ENCODE measurements at regions not wholly inside any gene's neighbourhood (a gene's known extent, or its start where the extent isn't known, plus 50 kb on each side); places are given as distances from the start of the nearest gene placed in this dataset.

DNA sequence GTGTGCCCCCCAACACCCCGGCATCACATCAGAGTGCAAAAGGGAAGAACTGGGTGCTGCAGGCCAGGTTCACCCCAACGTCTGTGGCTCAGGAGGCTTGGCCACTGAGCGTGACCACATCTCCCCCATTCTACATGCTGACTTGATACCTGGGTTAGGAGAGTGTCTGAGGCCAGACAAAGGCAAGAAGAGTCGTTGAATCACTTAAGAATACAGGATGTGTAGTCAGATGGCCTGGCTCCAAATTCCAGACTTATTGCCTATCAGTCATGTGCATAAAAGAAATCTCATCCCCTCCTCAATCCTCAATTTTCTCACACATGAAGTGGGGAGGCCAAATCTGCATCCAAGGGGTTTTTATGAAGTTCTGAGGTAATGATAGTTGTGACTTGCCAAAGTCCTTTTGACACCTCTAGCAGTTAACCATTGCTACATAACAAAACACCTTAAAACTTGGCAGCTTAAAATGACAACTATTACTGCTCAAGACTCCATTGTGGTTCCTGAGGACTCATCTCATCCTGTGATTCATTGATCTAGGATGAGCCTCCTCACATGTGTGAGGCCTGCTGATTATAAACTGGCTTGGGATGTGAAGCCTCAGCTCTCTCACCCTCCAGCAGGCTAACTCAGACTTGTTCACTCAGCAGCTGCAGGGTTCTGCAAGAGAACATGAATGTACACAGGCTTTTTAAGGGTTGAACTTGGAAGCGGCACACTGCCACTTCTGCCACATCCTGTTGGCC lies 138.8 kb upstream of the TLE3 start:
- H3K4me1 Mint-ChIP-seq = no peaks in the 10 kb centered on the region
- no peak overlapping the region for H3K4me2 ChIP-seq (ENCODE audit: insufficient read depth, insufficient read length, low read length)
- H2BK120ac ChIP-seq (ENCODE audit: low read depth, low read length, poor library complexity, severe bottlenecking) = no peak overlapping the region
- no peak overlapping the region for H2BK12ac ChIP-seq (ENCODE audit: insufficient read length, low read depth, low read length)
- no peaks in the 10 kb centered on the region for H3K79me2 ChIP-seq (ENCODE audit: insufficient read depth, low read length)
- peaks cover 1% of the 10 kb centered on the region for H3K9me3 ChIP-seq (ENCODE audit: control insufficient read depth, low read depth, low read length)
- H3K4ac ChIP-seq (ENCODE audit: low read depth, low read length) = no peak overlapping the region
- H4K8ac ChIP-seq (replicated peaks; ENCODE audit: insufficient read length, low read depth, low read length) = no peak overlapping the region
- no peak overlapping the region for H3K18ac ChIP-seq (ENCODE audit: insufficient read length, low read depth, low read length)
- no peak overlapping the region for H2AFZ ChIP-seq (ENCODE audit: low read length)
- H3K36me3 Mint-ChIP-seq (ENCODE audit: insufficient read depth in 1 of 3, low read depth in 3 of 3) = peaks cover 5 to 15% (median 5%) of the 10 kb centered on the region in 3 experiments; a peak in 6 of 7 replicates
- WGBS (ENCODE audit: extremely low coverage, insufficient read length, low lambda C conversion rate) = no CpG with 5 or more reads among the region's 5 CpGs
- TF ChIP-seq, protein P1, sequence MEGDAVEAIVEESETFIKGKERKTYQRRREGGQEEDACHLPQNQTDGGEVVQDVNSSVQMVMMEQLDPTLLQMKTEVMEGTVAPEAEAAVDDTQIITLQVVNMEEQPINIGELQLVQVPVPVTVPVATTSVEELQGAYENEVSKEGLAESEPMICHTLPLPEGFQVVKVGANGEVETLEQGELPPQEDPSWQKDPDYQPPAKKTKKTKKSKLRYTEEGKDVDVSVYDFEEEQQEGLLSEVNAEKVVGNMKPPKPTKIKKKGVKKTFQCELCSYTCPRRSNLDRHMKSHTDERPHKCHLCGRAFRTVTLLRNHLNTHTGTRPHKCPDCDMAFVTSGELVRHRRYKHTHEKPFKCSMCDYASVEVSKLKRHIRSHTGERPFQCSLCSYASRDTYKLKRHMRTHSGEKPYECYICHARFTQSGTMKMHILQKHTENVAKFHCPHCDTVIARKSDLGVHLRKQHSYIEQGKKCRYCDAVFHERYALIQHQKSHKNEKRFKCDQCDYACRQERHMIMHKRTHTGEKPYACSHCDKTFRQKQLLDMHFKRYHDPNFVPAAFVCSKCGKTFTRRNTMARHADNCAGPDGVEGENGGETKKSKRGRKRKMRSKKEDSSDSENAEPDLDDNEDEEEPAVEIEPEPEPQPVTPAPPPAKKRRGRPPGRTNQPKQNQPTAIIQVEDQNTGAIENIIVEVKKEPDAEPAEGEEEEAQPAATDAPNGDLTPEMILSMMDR (conservative IDR thresholded peaks at IDR 0.05) = no peak
- H3K9ac ChIP-seq (ENCODE audit: extremely low read depth, insufficient read length, low read length) = no peak overlapping the region
- no peaks in the 10 kb centered on the region for H4K20me1 ChIP-seq (ENCODE audit: control insufficient read depth, insufficient read depth, insufficient read length)
- no peaks in the 10 kb centered on the region for H3K27me3 ChIP-seq (ENCODE audit: insufficient read depth, low read length)
- no peak overlapping the region for H2AK5ac ChIP-seq (ENCODE audit: insufficient read length, low read length)
- no peak overlapping the region for H4K5ac ChIP-seq (ENCODE audit: insufficient read length, low read depth, low read length)
- H2BK5ac ChIP-seq (ENCODE audit: insufficient read length, low read length) = no peak overlapping the region
- H3K9me3 Mint-ChIP-seq = peaks cover 12 to 17% of the 10 kb centered on the region in 2 experiments
- no peaks in the 10 kb centered on the region for H3K4me1 ChIP-seq (ENCODE audit: insufficient read depth, low read length)
- H3K27ac Mint-ChIP-seq = no peak overlapping the region
- no peaks in the 10 kb centered on the region for H3K23me2 ChIP-seq (ENCODE audit: insufficient read length, low read depth, low read length, poor library complexity, severe bottlenecking)
- no peak overlapping the region for H3K56ac ChIP-seq (ENCODE audit: insufficient read length, low read depth, low read length)
- no peak overlapping the region for H4K91ac ChIP-seq (ENCODE audit: insufficient read length, low read depth, low read length)
- no peak overlapping the region for H2BK15ac ChIP-seq (ENCODE audit: low read depth, low read length)
- no peak overlapping the region for H3K4me3 Mint-ChIP-seq
- H3K27me3 Mint-ChIP-seq (ENCODE audit: low read depth) = peaks cover 5% of the 10 kb centered on the region
- H3K14ac ChIP-seq (ENCODE audit: insufficient read depth, low read length) = no peak overlapping the region
- H3K23ac ChIP-seq (ENCODE audit: insufficient read length, low read depth, low read length) = no peak overlapping the region
- DNase-seq = no peak
- H3K27ac ChIP-seq (ENCODE audit: insufficient read length, low read depth, low read length) = no peak overlapping the region
- H3T11ph ChIP-seq (ENCODE audit: low read length) = no peak overlapping the region
- no peaks in the 10 kb centered on the region for H3K79me1 ChIP-seq (ENCODE audit: insufficient read depth, low read depth, low read length, poor library complexity, severe bottlenecking)
- no peak overlapping the region for H2BK20ac ChIP-seq (ENCODE audit: low read depth, low read length, poor library complexity, severe bottlenecking)
